OCI-LY1 (cell line): ENCODE measurements at regions not wholly inside any gene's neighbourhood (a gene's known extent, or its start where the extent isn't known, plus 50 kb on each side); places are given as distances from the start of the nearest gene placed in this dataset.

ENCODE experiments used
- H2AFZ ChIP-seq: fragments of 200-600 bp; sonication (generic), shearing (Covaris generic); 2 replicates; pipeline ENCODE4 v1.6.0; 2014; ENCODE audit warnings: antibody characterized with exemption, mild to moderate bottlenecking, low read length
- H3F3A ChIP-seq: fragments of 200-600 bp; sonication (generic), shearing (Covaris generic); 2 replicates; pipeline ENCODE4 v1.6.0; 2014; ENCODE audit warnings: mild to moderate bottlenecking, antibody characterized with exemption, low read length, moderate library complexity; ENCODE audit not compliant: insufficient read depth
- H3K27ac ChIP-seq: fragments of 200-600 bp; sonication (generic); 2 replicates; pipeline ENCODE4 v1.5.1; 2014; ENCODE audit warnings: low read length, mixed run types, mild to moderate bottlenecking, low read depth; ENCODE audit not compliant: poor library complexity, severe bottlenecking
- H3K27me3 ChIP-seq: fragments of 200-600 bp; sonication (generic); 2 replicates; pipeline ENCODE4 v1.6.0; 2014; ENCODE audit warnings: antibody characterized with exemption, mild to moderate bottlenecking, low read length, moderate library complexity; ENCODE audit not compliant: insufficient read depth
- H3K36me3 ChIP-seq: fragments of 200-600 bp; sonication (generic); 2 replicates; pipeline ENCODE4 v1.6.1; 2014; ENCODE audit warnings: mild to moderate bottlenecking, antibody characterized with exemption, low read length, moderate library complexity, mixed read lengths; ENCODE audit not compliant: insufficient read depth
- H3K4me1 ChIP-seq: fragments of 200-600 bp; sonication (generic); 2 replicates; pipeline ENCODE4 v1.5.1; 2014; ENCODE audit warnings: mild to moderate bottlenecking, low read length, moderate library complexity; ENCODE audit not compliant: insufficient read depth, severe bottlenecking
- H3K4me2 ChIP-seq: fragments of 200-600 bp; sonication (generic), shearing (Covaris generic); 2 replicates; pipeline ENCODE4 v1.6.1; 2014; ENCODE audit warnings: low read length
- H3K4me3 ChIP-seq: fragments of 200-600 bp; sonication (generic); 2 replicates; pipeline ENCODE4 v1.5.1; 2014; ENCODE audit warnings: low read length, low read depth, mild to moderate bottlenecking, mixed read lengths; ENCODE audit not compliant: poor library complexity, severe bottlenecking
- H3K79me2 ChIP-seq: fragments of 200-600 bp; shearing (Covaris generic); 2 replicates; pipeline ENCODE4 v1.6.1; 2016; ENCODE audit warnings: mixed run types, low read length, mixed read lengths; ENCODE audit not compliant: insufficient read depth
- H3K9ac ChIP-seq: fragments of 200-600 bp; sonication (generic), shearing (Covaris generic); 2 replicates; pipeline ENCODE4 v1.6.1; 2014; ENCODE audit warnings: mild to moderate bottlenecking, low read length, mixed read lengths
- H3K9me2 ChIP-seq: fragments of 200-600 bp; sonication (generic), shearing (Covaris generic); 2 replicates; pipeline ENCODE4 v1.6.1; 2014; ENCODE audit warnings: low read depth, mild to moderate bottlenecking, low read length, mixed read lengths
- H3K9me3 ChIP-seq: fragments of 200-600 bp; shearing (Covaris generic); 2 replicates; pipeline ENCODE4 v1.6.1; 2014; ENCODE audit warnings: low read length, mixed read lengths
- H4K20me1 ChIP-seq: fragments of 200-600 bp; sonication (generic), shearing (Covaris generic); 2 replicates; pipeline ENCODE4 v1.6.0; 2016; ENCODE audit warnings: mild to moderate bottlenecking, low read length; ENCODE audit not compliant: insufficient read depth
- CTCF ChIP-seq: fragments of 200-600 bp; sonication (generic), shearing (Covaris generic); IDR thresholded peaks from 2 replicates; pipeline ENCODE4 v1.5.1; 2017; ENCODE audit warnings: mild to moderate bottlenecking, antibody characterized with exemption, low read length, moderate library complexity, mixed read lengths
- EZH2 ChIP-seq: fragments of 200-600 bp; sonication (generic), shearing (Covaris generic); IDR thresholded peaks from 2 replicates; pipeline ENCODE4 v1.8.0; 2017; ENCODE audit warnings: borderline replicate concordance, mixed run types, mild to moderate bottlenecking, antibody characterized with exemption, low read length, moderate library complexity, mixed read lengths

- Histone ChIP-seq H2AFZ (no peak overlapping the region), H3F3A (no peaks in the 10 kb centered on the region), H3K4me2 (no peak overlapping the region), H3K9ac (no peak overlapping the region), H3K4me1 (no peaks in the 10 kb centered on the region), H4K20me1 (no peaks in the 10 kb centered on the region), H3K36me3 (no peaks in the 10 kb centered on the region), H3K4me3 (no peak overlapping the region), H3K9me3 (no peaks in the 10 kb centered on the region), H3K9me2 (no peaks in the 10 kb centered on the region), H3K27me3 (no peaks in the 10 kb centered on the region), H3K79me2 (no peaks in the 10 kb centered on the region), H3K27ac (no peak overlapping the region)
- TF ChIP-seq EZH2, result no peak
- no peak for TF ChIP-seq CTCF
Observed at GRCh38 chr4:159526172-159526571, 423.3 kb downstream of the RAPGEF2 start.

- Histone ChIP-seq H3F3A (no peaks in the 10 kb centered on the region), H3K9me3 (no peaks in the 10 kb centered on the region), H2AFZ (no peak overlapping the region), H3K27ac (no peak overlapping the region), H3K79me2 (no peaks in the 10 kb centered on the region), H3K9ac (no peak overlapping the region), H3K4me1 (no peaks in the 10 kb centered on the region), H3K27me3 (no peaks in the 10 kb centered on the region), H3K9me2 (no peaks in the 10 kb centered on the region), H3K36me3 (no peaks in the 10 kb centered on the region), H3K4me2 (no peak overlapping the region), H3K4me3 (no peak overlapping the region), H4K20me1 (no peaks in the 10 kb centered on the region)
- no peak for TF ChIP-seq CTCF
- no peak for TF ChIP-seq EZH2
Observed at GRCh38 chr4:159534655-159535054, 431.8 kb downstream of the RAPGEF2 start.

GRCh38 chr4:159538556-159538955 lies 435.7 kb downstream of the RAPGEF2 start:
- no peaks in the 10 kb centered on the region for H3K36me3 ChIP-seq
- no peaks in the 10 kb centered on the region for H3K79me2 ChIP-seq
- no peak overlapping the region for H3K27ac ChIP-seq
- H3F3A ChIP-seq, result no peaks in the 10 kb centered on the region
- no peak overlapping the region for H2AFZ ChIP-seq
- no peak overlapping the region for H3K4me2 ChIP-seq
- H4K20me1 ChIP-seq, result no peaks in the 10 kb centered on the region
- H3K9me3 ChIP-seq, result no peaks in the 10 kb centered on the region
- H3K9ac ChIP-seq, result no peak overlapping the region
- TF ChIP-seq EZH2 (no peak), CTCF (no peak)
- no peaks in the 10 kb centered on the region for H3K27me3 ChIP-seq
- H3K4me1 ChIP-seq, result no peaks in the 10 kb centered on the region
- no peaks in the 10 kb centered on the region for H3K9me2 ChIP-seq
- H3K4me3 ChIP-seq, result no peak overlapping the region
